ENCODE measurements at regions not wholly inside any gene's neighbourhood (a gene's known extent, or its start where the extent isn't known, plus 50 kb on each side); places are given as distances from the start of the nearest gene placed in this dataset.
A peak's percentile ranks its signal among the peaks of the same experiment; 100 is the strongest.

DNA sequence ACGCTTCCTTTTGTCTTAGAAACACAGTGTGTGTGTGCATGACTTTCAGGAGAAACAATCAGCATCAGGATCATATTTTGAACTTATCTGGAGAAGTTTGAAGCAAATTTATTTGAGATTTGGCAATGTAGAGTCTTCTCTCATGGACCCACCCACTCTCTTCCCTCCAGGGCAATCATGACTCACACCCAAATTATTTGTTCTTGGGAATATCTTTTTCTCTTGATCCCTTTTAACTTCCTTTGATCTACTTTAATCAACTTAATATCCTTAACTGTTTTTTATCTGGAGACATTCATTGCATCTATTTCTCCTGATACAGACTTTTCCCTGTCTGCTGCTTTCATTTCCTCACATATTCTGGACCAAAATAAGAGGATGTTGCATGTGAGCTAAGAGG, 1174.3 kb downstream of the GATA3 start:
- H3K27ac ChIP-seq: no peak overlapping the region
- DNase-seq (ENCODE audit: low spot score): peak; percentile 50
- TF ChIP-seq, protein P1, sequence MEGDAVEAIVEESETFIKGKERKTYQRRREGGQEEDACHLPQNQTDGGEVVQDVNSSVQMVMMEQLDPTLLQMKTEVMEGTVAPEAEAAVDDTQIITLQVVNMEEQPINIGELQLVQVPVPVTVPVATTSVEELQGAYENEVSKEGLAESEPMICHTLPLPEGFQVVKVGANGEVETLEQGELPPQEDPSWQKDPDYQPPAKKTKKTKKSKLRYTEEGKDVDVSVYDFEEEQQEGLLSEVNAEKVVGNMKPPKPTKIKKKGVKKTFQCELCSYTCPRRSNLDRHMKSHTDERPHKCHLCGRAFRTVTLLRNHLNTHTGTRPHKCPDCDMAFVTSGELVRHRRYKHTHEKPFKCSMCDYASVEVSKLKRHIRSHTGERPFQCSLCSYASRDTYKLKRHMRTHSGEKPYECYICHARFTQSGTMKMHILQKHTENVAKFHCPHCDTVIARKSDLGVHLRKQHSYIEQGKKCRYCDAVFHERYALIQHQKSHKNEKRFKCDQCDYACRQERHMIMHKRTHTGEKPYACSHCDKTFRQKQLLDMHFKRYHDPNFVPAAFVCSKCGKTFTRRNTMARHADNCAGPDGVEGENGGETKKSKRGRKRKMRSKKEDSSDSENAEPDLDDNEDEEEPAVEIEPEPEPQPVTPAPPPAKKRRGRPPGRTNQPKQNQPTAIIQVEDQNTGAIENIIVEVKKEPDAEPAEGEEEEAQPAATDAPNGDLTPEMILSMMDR (conservative IDR thresholded peaks at IDR 0.05; ENCODE audit: low read depth): no peak
- ChIA-PET POLR2A (ENCODE audit: low non-redundant PET) (no interaction called here), CTCF (interaction anchor here (0.6 kb wide), 1 partner anchor 13 kb away, joined by 3 read pairs; no protein-coding TSS in a partner anchor)

DNA sequence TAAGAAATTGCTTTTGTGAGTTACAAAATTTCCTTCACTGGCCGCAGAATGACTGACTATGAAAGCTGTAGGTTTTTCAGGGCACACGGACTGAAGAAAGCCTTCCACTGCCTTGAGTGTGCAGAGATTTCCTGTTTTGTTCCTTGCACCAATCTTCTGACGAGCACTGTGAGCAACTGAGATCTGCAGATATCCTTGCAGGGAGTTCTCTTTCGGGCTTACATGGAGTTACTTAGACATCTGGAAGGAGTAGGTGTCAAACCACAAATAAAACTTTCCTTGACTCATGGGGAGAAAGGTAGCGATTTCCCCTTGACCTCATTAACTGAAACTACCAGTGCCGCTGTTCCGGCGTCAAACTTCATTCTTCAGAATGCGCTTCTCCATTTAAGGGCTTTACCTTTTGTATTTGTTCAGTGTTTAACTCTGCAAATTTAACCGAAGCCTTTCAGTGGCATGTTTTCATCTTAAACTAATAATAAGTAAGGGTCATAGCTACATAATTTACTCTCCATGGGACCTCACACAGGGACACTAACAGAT, 1175.3 kb downstream of the GATA3 start:
- no peak overlapping the region for H3K27ac ChIP-seq
- ChIA-PET CTCF (interaction anchor here (0.6 kb wide), 1 partner anchor 45 kb away, joined by 3 read pairs; no protein-coding TSS in a partner anchor), POLR2A (ENCODE audit: low non-redundant PET) (no interaction called here)
- TF ChIP-seq, protein P1 (conservative IDR thresholded peaks at IDR 0.05; ENCODE audit: low read depth): no peak
- DNase-seq (ENCODE audit: low spot score): no peak

DNA sequence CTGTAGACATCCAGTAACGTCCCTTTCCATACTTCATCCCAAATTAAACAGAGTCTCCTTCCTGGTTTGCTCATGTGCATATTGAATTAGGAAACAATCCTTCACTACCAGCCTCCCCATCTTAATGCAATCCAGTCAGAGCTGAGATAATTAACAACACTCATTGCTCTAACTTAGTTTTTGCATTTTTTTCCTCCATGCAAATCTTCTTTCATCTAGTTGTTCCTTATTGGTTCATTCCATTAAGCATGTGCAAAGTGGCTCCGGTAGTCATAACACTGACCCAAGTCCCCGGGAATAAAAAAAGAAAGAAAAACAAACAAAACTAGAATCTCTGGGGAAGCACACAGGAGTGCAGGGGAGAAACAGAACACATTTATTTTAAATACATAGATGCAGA, 1176.1 kb downstream of the GATA3 start:
- POLR2A ChIA-PET (ENCODE audit: low non-redundant PET): no interaction called here
- CTCF ChIA-PET: no interaction called here
- DNase-seq (ENCODE audit: low spot score): no peak
- TF ChIP-seq, protein P1 (conservative IDR thresholded peaks at IDR 0.05; ENCODE audit: low read depth): no peak
- H3K27ac ChIP-seq: no peak overlapping the region

DNA sequence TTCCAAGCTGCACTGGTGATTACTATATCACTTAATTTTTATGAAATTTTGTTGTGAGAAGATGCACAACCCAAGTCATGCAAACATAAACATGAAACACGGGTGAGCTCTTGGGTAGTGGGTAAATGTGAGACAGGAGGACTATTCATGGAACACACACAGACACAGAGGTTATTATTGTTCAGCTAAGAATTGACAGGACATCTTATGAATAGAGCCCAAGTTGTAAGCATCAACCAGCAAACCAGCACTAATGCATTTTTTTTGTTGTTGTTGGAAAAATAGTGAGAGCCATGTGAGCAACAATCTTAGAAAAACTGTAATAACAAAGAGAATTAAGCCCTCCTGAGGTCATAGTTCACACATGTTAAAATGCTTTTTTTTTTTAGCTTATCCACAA, 1179.7 kb downstream of the GATA3 start:
- ChIA-PET POLR2A (ENCODE audit: low non-redundant PET) (no interaction called here), CTCF (interaction anchor here (0.6 kb wide), 1 partner anchor 337 kb away, joined by 3 read pairs; no protein-coding TSS in a partner anchor)
- DNase-seq (ENCODE audit: low spot score): no peak
- no peak overlapping the region for H3K27ac ChIP-seq
- TF ChIP-seq, protein P1 (conservative IDR thresholded peaks at IDR 0.05; ENCODE audit: low read depth): no peak

DNA sequence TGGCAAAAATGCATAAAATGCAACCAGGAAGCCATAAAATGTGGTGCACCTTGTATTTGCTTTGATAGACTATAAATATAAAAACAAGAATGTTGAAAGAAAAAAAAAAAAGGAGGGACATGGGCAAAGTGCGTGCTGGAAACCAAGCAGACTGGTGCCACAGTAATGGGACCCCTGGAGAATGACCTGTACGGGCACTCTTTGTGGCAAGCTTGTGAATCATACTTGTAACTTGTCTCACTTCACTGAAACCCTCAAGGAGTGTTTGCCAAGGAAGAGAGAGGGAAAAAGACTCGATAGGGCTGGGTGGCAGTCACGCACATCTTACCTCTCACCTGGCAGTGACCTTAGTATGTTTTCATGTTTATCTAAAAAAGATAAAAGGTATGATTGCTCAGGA, 1183.6 kb downstream of the GATA3 start:
- ChIA-PET POLR2A (ENCODE audit: low non-redundant PET) (no interaction called here), CTCF (no interaction called here)
- DNase-seq (ENCODE audit: low spot score): no peak
- no peak overlapping the region for H3K27ac ChIP-seq
- TF ChIP-seq, protein P1 (conservative IDR thresholded peaks at IDR 0.05; ENCODE audit: low read depth): no peak

DNA sequence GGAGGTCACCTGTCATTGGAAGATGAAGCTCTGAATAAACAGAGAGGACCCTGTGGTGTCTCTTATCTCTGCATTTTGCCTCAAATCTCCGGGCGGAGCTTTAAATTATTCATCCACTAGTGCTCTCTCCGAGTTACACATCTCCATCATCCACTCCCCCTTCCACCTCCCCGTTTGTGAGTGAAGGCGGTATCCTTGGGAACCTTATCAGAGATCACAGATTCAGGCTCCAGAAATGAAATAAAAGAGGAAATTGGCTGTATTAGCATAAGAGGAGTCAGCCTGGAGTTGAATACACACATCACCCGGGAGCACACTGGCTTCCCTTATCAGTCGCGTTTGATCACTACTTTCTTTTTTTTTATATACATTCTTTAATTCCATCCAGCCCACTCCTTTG, 1184.8 kb downstream of the GATA3 start:
- POLR2A ChIA-PET (ENCODE audit: low non-redundant PET): no interaction called here
- TF ChIP-seq, protein P1 (conservative IDR thresholded peaks at IDR 0.05; ENCODE audit: low read depth): no peak
- DNase-seq (ENCODE audit: low spot score): no peak
- CTCF ChIA-PET: no interaction called here
- H3K27ac ChIP-seq: no peak overlapping the region

Measured in RWPE1 (cell line).